RWPE1 (cell line): ENCODE measurements at regions not wholly inside any gene's neighbourhood (a gene's known extent, or its start where the extent isn't known, plus 50 kb on each side); places are given as distances from the start of the nearest gene placed in this dataset.

Experiments used
- CTCF ChIA-PET: fragments of 350-600 bp; sonication (Branson Sonifier 250); formaldehyde crosslinking; extraction: SDS; loops from one replicate; lab custom pipeline; 2021; lab: Yijun Ruan, JAX
- POLR2A ChIA-PET: fragments of 400-600 bp; formaldehyde crosslinking; extraction: SDS; loops from one replicate; lab custom pipeline; 2020; ENCODE audit warnings: antibody characterized with exemption; ENCODE audit not compliant: low non-redundant PET; lab: Yijun Ruan, JAX
- DNase-seq: peaks from one replicate; pipeline ENCODE4 v3.0.0; 2012; ENCODE audit warnings: low spot score
- H3K27ac ChIP-seq: fragments of 450-650 bp; 2 replicates; pipeline ENCODE4 v1.5.1; 2017
- TF ChIP-seq, protein P1 (sequence below): fragments of 450-650 bp; conservative IDR thresholded peaks from 2 replicates; pipeline ENCODE4 v1.5.1; 2017; ENCODE audit warnings: low read depth, mild to moderate bottlenecking

DNA sequence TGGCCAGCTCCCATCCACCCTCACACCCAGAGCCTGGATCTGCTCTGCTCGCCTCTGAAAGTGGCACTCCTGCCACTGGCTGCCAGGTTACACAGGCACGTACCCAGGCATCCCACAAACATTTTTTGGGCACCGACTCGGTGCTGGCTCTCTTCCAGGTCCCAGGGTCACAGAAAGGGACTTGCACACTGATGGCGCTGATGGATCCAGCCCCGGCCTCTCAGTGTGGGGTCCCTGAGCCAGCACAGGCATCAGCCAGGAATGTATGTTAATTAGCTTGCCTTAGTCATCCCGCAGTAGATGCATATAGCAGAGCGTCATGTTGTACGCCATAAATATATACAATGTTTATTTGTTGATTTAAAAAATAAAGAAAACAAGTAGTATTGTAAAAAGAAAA, 537.2 kb downstream of the NPHP4 start:
- no peak for DNase-seq
- POLR2A ChIA-PET: no interaction called here
- CTCF ChIA-PET: interaction anchor here (0.6 to 0.9 kb wide), 2 partner anchors 140 to 650 kb away, joined by 3 to 4 read pairs; no protein-coding TSS in a partner anchor
- no peak overlapping the region for H3K27ac ChIP-seq
- TF ChIP-seq, protein P1, sequence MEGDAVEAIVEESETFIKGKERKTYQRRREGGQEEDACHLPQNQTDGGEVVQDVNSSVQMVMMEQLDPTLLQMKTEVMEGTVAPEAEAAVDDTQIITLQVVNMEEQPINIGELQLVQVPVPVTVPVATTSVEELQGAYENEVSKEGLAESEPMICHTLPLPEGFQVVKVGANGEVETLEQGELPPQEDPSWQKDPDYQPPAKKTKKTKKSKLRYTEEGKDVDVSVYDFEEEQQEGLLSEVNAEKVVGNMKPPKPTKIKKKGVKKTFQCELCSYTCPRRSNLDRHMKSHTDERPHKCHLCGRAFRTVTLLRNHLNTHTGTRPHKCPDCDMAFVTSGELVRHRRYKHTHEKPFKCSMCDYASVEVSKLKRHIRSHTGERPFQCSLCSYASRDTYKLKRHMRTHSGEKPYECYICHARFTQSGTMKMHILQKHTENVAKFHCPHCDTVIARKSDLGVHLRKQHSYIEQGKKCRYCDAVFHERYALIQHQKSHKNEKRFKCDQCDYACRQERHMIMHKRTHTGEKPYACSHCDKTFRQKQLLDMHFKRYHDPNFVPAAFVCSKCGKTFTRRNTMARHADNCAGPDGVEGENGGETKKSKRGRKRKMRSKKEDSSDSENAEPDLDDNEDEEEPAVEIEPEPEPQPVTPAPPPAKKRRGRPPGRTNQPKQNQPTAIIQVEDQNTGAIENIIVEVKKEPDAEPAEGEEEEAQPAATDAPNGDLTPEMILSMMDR: no peak

DNA sequence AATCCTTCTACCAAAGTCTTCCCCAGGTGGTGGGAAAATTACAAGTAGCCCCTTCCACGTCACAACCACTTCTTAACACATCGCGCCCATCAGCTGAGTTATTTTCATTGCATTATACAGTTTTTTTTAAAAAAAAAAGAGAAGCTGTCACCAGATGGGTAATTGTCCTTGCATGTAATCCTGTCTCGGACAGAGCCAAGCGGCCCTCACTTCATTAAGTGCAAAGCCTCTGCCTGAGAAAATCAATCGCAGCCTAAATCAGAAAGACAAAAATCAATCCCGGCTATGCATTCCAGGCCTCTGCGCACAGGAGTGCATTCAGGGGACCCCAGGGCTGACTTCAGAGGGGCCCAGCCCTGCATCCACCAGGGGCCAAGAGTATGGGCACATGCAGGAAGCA, 538.9 kb downstream of the NPHP4 start:
- TF ChIP-seq, protein P1: no peak
- no peak for DNase-seq
- H3K27ac ChIP-seq: no peak overlapping the region
- CTCF ChIA-PET: no interaction called here
- POLR2A ChIA-PET: no interaction called here

DNA sequence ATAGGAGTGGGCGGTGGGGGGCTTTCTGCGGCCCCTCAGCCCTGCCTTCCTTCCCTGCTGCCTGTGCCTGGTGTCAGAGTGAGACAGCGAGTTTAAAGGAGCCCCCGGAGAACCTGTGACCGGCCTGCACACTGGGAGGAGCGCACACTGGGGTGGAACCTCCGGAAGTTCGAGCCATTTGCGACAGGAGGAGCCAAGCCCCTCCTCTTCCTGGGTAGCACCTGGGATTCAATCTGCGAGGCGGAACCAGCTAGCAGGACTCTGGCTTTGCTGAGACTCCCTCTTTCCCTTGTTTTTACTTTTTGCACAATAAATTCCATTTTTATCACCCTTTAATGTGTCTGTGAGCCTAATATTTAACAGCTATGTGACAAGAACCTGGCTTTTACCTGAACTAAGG, 540.6 kb downstream of the NPHP4 start:
- no peak overlapping the region for H3K27ac ChIP-seq
- TF ChIP-seq, protein P1: no peak
- no peak for DNase-seq
- ChIA-PET POLR2A (no interaction called here), CTCF (no interaction called here)

DNA sequence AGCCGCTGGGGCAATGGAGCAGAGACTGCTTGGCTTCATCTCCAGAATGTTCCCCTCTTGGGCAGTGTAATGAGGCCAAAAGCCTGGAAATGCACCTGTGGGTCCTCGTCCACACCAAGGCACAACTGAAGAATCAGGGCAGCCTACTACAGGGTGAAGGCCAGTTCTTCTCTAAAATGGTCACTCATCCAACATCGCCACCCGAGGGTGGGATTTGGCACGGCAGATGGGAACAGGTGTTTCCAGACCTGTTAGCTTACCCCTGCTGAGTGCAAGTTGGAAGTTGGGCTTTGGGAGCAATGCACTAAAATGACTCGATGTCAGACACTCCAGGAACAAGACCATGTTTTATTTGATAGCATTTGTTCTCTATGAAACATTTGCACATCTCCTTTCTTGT, 543.7 kb downstream of the NPHP4 start:
- no peak for DNase-seq
- CTCF ChIA-PET: interaction anchor here (0.6 to 1.4 kb wide), 3 partner anchors 108 to 519 kb away, joined by 3 to 7 read pairs (median 3); no protein-coding TSS in a partner anchor
- POLR2A ChIA-PET: no interaction called here
- H3K27ac ChIP-seq: no peak overlapping the region
- TF ChIP-seq, protein P1: no peak

DNA sequence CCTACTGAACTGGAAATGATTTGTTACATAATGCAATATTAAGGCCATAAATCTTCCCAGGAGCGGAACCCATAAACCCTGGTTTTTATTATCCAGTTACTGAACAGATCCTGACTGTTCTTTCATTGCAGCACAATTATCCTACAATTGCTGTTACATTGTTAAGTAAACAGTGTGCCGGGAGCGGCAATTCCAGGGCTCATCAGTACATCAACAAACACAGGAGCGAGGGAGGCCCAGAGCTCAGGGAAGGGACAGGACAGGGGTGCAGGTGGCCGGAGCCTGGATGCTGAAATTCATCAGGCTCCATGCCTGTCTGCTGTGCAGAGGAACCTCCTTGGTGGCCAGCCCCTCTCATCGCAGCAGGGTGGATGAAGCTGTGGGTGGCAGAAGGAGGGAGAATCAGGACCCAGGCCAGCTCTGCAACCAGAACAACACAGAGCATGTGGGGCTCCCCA, 544.7 kb downstream of the NPHP4 start:
- POLR2A ChIA-PET: no interaction called here
- DNase-seq: no peak
- TF ChIP-seq, protein P1: no peak
- H3K27ac ChIP-seq: no peak overlapping the region
- CTCF ChIA-PET: no interaction called here

DNA sequence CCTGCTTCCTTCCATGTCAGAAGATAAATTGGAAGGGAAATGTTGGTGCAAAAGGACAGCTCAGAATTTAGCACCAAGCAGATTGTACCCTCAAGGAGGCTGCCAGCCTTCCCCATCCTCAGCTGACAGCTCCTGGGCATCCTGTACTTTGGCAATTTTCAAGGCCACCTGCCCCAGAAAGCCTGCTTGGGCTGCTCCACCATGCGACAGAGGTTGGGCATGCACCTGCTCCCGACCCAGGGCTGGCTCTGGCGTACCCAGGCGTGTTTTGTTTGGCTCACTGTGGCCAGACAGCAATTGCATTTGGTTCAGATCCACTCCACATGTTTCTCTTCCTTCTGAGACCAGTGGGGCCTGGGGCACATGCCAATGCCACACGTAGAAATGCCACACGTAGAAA, 547.8 kb downstream of the NPHP4 start:
- ChIA-PET POLR2A (no interaction called here), CTCF (interaction anchor here (0.5 to 0.6 kb wide), 2 partner anchors 96 to 151 kb away, joined by 3 to 7 read pairs; no protein-coding TSS in a partner anchor)
- no peak for DNase-seq
- H3K27ac ChIP-seq: no peak overlapping the region
- TF ChIP-seq, protein P1: no peak
